OCI-LY7 (cell line): ENCODE measurements at regions not wholly inside any gene's neighbourhood (a gene's known extent, or its start where the extent isn't known, plus 50 kb on each side); places are given as distances from the start of the nearest gene placed in this dataset.

Experiments used
- BruUV-seq: library from RNA; stranded (reverse); fragments of 400-500 nt; replicated peaks from 2 replicates; lab custom pipeline; 2021; lab: Mats Ljungman, UMichigan
- CTCF ChIA-PET: fragments of 300-600 bp; sonication (Branson Sonifier 250); formaldehyde crosslinking; loops from one replicate; lab custom pipeline; 2022; ENCODE audit warnings: antibody characterized with exemption; ENCODE audit not compliant: unreplicated experiment; lab: Charles Lee
- POLR2A ChIA-PET: fragments of 300-600 bp; sonication (Branson Sonifier 250); formaldehyde crosslinking; loops from one replicate; lab custom pipeline; 2022; ENCODE audit warnings: antibody characterized with exemption; lab: Charles Lee
- DNase-seq: peaks from one replicate; pipeline ENCODE4 v3.0.0-alpha.2; 2015; ENCODE audit warnings: low spot score
- H2AFZ ChIP-seq: fragments of 200-600 bp; sonication (generic), shearing (Covaris generic); 2 replicates; pipeline ENCODE4 v1.6.1; 2014; ENCODE audit warnings: mild to moderate bottlenecking, antibody characterized with exemption, low read length, moderate library complexity
- H3K27ac ChIP-seq: fragments of 200-600 bp; sonication (generic); 2 replicates; pipeline ENCODE4 v1.5.1; 2014; ENCODE audit warnings: mixed run types, low read depth, mild to moderate bottlenecking, moderate library complexity, low read length, inconsistent platforms; ENCODE audit not compliant: poor library complexity, severe bottlenecking
- H3K36me3 ChIP-seq: fragments of 200-600 bp; sonication (generic); 2 replicates; pipeline ENCODE4 v1.6.1; 2014; ENCODE audit warnings: mild to moderate bottlenecking, antibody characterized with exemption, low read length, moderate library complexity, mixed read lengths; ENCODE audit not compliant: insufficient read depth
- H3K4me1 ChIP-seq: fragments of 200-600 bp; sonication (generic); 2 replicates; pipeline ENCODE4 v1.5.1; 2014; ENCODE audit warnings: mild to moderate bottlenecking, low read length; ENCODE audit not compliant: insufficient read depth, poor library complexity, severe bottlenecking
- H3K4me2 ChIP-seq: fragments of 200-600 bp; sonication (generic); 2 replicates; pipeline ENCODE4 v1.6.1; 2014; ENCODE audit warnings: mild to moderate bottlenecking, low read length
- H3K4me3 ChIP-seq: fragments of 200-600 bp; sonication (generic); 2 replicates; pipeline ENCODE4 v1.5.1; 2014; ENCODE audit warnings: mild to moderate bottlenecking, low read depth, low read length; ENCODE audit not compliant: poor library complexity, severe bottlenecking
- H3K79me2 ChIP-seq: fragments of 200-600 bp; sonication (generic); 2 replicates; pipeline ENCODE4 v1.6.1; 2016; ENCODE audit warnings: low read depth, mild to moderate bottlenecking, low read length, moderate library complexity, mixed read lengths; ENCODE audit not compliant: insufficient read depth
- H3K9me2 ChIP-seq: fragments of 200-600 bp; sonication (generic); 2 replicates; pipeline ENCODE4 v1.6.1; 2016; ENCODE audit warnings: mild to moderate bottlenecking, low read length, mixed read lengths; ENCODE audit not compliant: insufficient read depth
- H3K9me3 ChIP-seq: fragments of 200-600 bp; sonication (generic); 2 replicates; pipeline ENCODE4 v1.6.1; 2014; ENCODE audit warnings: mild to moderate bottlenecking, mixed run types, low read length, mixed read lengths
- H4K20me1 ChIP-seq: fragments of 200-600 bp; sonication (generic); 2 replicates; pipeline ENCODE4 v1.6.1; 2014; ENCODE audit warnings: mild to moderate bottlenecking, antibody characterized with exemption, low read length, moderate library complexity, mixed read lengths; ENCODE audit not compliant: insufficient read depth
- CTCF ChIP-seq: fragments of 200-600 bp; sonication (generic); conservative IDR thresholded peaks from 2 replicates; pipeline ENCODE4 v1.5.1; 2014; ENCODE audit warnings: mild to moderate bottlenecking, antibody characterized with exemption, low read length, moderate library complexity, mixed read lengths
- EZH2phosphoT487 ChIP-seq: fragments of 200-600 bp; sonication (generic); IDR thresholded peaks from 2 replicates; pipeline ENCODE4 v1.6.1; 2018; ENCODE audit warnings: low read depth, borderline replicate concordance, mild to moderate bottlenecking, mixed run types, antibody characterized with exemption, low read length, moderate library complexity, mixed read lengths
- intact Hi-C: fragments of 100-400 bp; cut with micrococcal nuclease; formaldehyde crosslinking; loops from one replicate; pipeline ENCODE4 v1.10.0; 2022; ENCODE audit not compliant: unreplicated experiment

- POLR2A ChIA-PET = interaction anchor here (0.6 kb wide), 1 partner anchor 70 kb away, joined by 3 read pairs; no protein-coding TSS in a partner anchor
- Histone ChIP-seq H2AFZ (no peak overlapping the region), H3K79me2 (no peaks in the 10 kb centered on the region), H4K20me1 (0 out of 2 replicates have a peak, but pooled peaks cover 4% of the 10 kb centered on the region), H3K9me2 (no peaks in the 10 kb centered on the region), H3K4me3 (no peak overlapping the region), H3K4me2 (no peak overlapping the region), H3K27ac (no peak overlapping the region), H3K36me3 (no peaks in the 10 kb centered on the region), H3K4me1 (no peaks in the 10 kb centered on the region), H3K9me3 (no peaks in the 10 kb centered on the region)
- BruUV-seq = no TSS peak
- intact Hi-C loops = no loop called here
- CTCF ChIA-PET = no interaction called here
- TF ChIP-seq CTCF = no peak
- DNase-seq = no peak
These were observed 67.2 kb upstream of the DEFB112 start for GRCh38 chr6:50116797-50117542.

DNA sequence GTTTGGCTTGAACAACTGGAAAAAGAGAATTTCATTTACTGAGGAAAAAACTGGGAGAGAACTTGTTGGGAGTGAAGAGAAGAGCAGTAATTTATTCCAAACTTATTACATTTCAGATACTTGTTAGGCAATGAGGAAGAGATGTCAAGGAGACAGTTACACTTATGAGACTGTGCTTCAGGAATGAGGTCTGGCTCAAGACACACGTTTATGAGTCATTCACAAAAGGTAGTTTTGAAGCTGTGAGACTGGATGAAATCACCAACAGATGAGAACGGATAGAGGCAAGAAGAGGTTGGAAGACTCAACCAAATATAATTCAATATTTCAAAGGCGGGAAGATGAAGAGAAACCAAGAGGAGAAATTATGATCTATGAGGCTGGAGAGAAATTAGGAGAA, 70.6 kb upstream of the DEFB112 start:
- Histone ChIP-seq H3K79me2 (no peaks in the 10 kb centered on the region), H3K36me3 (no peaks in the 10 kb centered on the region), H2AFZ (no peak overlapping the region), H3K4me3 (no peak overlapping the region), H4K20me1 (0 out of 2 replicates have a peak, but pooled peaks cover 4% of the 10 kb centered on the region), H3K4me1 (no peaks in the 10 kb centered on the region), H3K27ac (no peak overlapping the region), H3K4me2 (no peak overlapping the region), H3K9me2 (no peaks in the 10 kb centered on the region), H3K9me3 (no peaks in the 10 kb centered on the region)
- ChIA-PET CTCF (no interaction called here), POLR2A (no interaction called here)
- DNase-seq = no peak
- BruUV-seq = no TSS peak
- intact Hi-C loops = no loop called here
- TF ChIP-seq EZH2phosphoT487 (no peak), CTCF (no peak)

DNA sequence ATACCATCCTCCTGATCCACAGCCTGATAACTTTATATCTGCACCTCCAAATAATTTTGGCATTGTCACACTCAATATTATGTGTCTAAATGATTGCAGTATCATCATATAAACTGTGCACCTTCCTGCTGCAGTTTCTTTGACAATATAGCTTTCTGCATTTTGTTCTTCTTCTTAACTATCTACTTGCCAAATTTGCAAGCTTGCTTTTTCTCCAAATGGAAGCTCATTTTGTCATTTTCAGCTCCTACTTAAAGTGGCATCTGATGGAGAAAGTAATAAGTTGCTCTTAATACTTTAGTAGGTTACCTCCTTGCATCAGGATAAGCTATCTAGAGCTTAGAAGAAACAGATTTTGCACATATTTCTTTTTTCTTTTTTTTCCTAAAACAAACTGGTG, 74.0 kb upstream of the DEFB112 start:
- Histone ChIP-seq H4K20me1 (no peaks in the 10 kb centered on the region), H2AFZ (no peak overlapping the region), H3K27ac (no peak overlapping the region), H3K4me2 (no peak overlapping the region), H3K9me3 (no peaks in the 10 kb centered on the region), H3K79me2 (no peaks in the 10 kb centered on the region), H3K36me3 (no peaks in the 10 kb centered on the region), H3K4me3 (no peak overlapping the region), H3K4me1 (no peaks in the 10 kb centered on the region), H3K9me2 (no peaks in the 10 kb centered on the region)
- BruUV-seq = no TSS peak
- CTCF ChIA-PET = no interaction called here
- DNase-seq = no peak
- intact Hi-C loops = no loop called here
- TF ChIP-seq EZH2phosphoT487 = no peak
- TF ChIP-seq CTCF = no peak
- POLR2A ChIA-PET = no interaction called here
